Ovary (tissue), 7 donors: ENCODE measurements at regions not wholly inside any gene's neighbourhood (a gene's known extent, or its start where the extent isn't known, plus 50 kb on each side); places are given as distances from the start of the nearest gene placed in this dataset.

Experiments
- DNase-seq, 5 donors: peaks; one replicate each; pipeline ENCODE4 v3.0.0-alpha.2; 2019 to 2020
- H3K27ac ChIP-seq, 2 donors: fragments of 200-600 bp; one replicate each; pipeline versions ENCODE4 v1.5.1 to v1.8.0; 2019 to 2022
- H3K27me3 ChIP-seq: fragments of 200-600 bp; one replicate; pipeline ENCODE4 v1.8.0; 2022
- H3K36me3 ChIP-seq: fragments of 200-600 bp; sonication (generic); one replicate; pipeline ENCODE4 v1.5.1; 2019
- H3K4me1 ChIP-seq: one replicate; pipeline ENCODE4 v1.8.1; 2013; ENCODE audit warnings: mild to moderate bottlenecking, moderate library complexity; ENCODE audit not compliant: insufficient read depth
- H3K4me3 ChIP-seq: fragments of 200-600 bp; sonication (generic); one replicate; pipeline ENCODE4 v1.5.1; 2017
- H3K9me3 ChIP-seq, 2 donors: fragments of 200-600 bp in 1 of 2; sonication (generic) in 1 of 2; one replicate each; pipeline versions ENCODE4 v1.5.1 to v1.8.1; 2013 to 2019; ENCODE audit warnings: mild to moderate bottlenecking in 1 of 2, moderate library complexity in 1 of 2
- EP300 ChIP-seq: sonication (generic); formaldehyde crosslinking; IDR thresholded peaks from one replicate; pipeline ENCODE4 v1.6.1; 2017; ENCODE audit warnings: antibody characterized with exemption
- POLR2A ChIP-seq: fragments of 450-650 bp; IDR thresholded peaks from one replicate; pipeline ENCODE4 v1.6.1; 2017; ENCODE audit warnings: antibody characterized with exemption, mild to moderate bottlenecking, moderate library complexity
- WGBS, 3 donors: extraction: QIAGEN DNeasy Blood & Tissue Kit in 1 of 3; methylation state at CpG; one replicate each; pipeline versions ENCODE4 v1.1.5 to v1.1.7; 2013 to 2017; 5-methylcytosine and 5-hydroxymethylcytosine counted together
- intact Hi-C, 4 donors: fragments of 100-400 bp; cut with DNase I; formaldehyde crosslinking; loops; one replicate each; pipeline versions ENCODE4 v1.11.0 to v1.15.1; 2022 to 2023
- TF ChIP-seq, protein P1 (sequence below), 3 donors: fragments of 450-650 bp in 2 of 3; fragments of 200-600 bp in 1 of 3; IDR thresholded peaks; one replicate each; pipeline versions ENCODE4 v1.5.1 to v1.8.0; 2016 to 2022; ENCODE audit warnings: antibody characterized with exemption in 3 of 3, mild to moderate bottlenecking in 1 of 3
- donor health status: DM: no; HTN: no; CAD: no; lungs with moderate emphysema.
- donor health status: DM: no; HTN: no; CAD: no.
- donor health status: Bipolar disorder and iron deficiency.
- donor health status: DM: no; HTN: no; CAD: no.
- donor health status: DM: yes; HTN: yes; CAD: no.

DNA sequence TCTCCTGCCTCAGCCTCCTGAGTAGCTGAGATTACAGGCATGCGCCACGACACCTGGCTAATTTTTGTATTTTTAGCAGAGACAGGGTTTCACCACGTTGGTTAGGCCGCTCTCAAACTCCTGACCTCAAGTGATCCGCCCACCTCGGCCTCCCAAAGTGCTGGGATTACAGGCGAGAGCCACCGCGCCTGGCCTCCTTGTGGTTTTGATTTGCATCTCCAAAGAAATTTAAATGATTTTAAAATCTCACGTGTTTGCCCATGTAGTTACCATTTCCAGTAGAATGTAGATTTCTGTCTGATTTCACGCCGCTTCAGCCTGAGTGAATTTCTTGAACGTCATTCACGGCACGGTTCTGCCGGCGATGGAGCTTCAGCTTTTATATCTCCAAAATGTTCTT is 55.8 kb downstream of the IGF2 start:
- no peaks in the 10 kb centered on the region for H3K27me3 ChIP-seq
- TF ChIP-seq EP300 (no peak), POLR2A (no peak)
- TF ChIP-seq, protein P1, sequence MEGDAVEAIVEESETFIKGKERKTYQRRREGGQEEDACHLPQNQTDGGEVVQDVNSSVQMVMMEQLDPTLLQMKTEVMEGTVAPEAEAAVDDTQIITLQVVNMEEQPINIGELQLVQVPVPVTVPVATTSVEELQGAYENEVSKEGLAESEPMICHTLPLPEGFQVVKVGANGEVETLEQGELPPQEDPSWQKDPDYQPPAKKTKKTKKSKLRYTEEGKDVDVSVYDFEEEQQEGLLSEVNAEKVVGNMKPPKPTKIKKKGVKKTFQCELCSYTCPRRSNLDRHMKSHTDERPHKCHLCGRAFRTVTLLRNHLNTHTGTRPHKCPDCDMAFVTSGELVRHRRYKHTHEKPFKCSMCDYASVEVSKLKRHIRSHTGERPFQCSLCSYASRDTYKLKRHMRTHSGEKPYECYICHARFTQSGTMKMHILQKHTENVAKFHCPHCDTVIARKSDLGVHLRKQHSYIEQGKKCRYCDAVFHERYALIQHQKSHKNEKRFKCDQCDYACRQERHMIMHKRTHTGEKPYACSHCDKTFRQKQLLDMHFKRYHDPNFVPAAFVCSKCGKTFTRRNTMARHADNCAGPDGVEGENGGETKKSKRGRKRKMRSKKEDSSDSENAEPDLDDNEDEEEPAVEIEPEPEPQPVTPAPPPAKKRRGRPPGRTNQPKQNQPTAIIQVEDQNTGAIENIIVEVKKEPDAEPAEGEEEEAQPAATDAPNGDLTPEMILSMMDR (IDR thresholded peaks at IDR 0.05): no peak
- no peaks in the 10 kb centered on the region for H3K9me3 ChIP-seq
- intact Hi-C loops: no loop called here
- H3K4me1 ChIP-seq: no peaks in the 10 kb centered on the region
- WGBS, 3 donors: 87 to 90% (median 87%) methylated on average over 17 of the region's 17 CpGs
- no peaks in the 10 kb centered on the region for H3K36me3 ChIP-seq
- no peak overlapping the region for H3K27ac ChIP-seq
- DNase-seq: no peak
- no peak overlapping the region for H3K4me3 ChIP-seq

DNA sequence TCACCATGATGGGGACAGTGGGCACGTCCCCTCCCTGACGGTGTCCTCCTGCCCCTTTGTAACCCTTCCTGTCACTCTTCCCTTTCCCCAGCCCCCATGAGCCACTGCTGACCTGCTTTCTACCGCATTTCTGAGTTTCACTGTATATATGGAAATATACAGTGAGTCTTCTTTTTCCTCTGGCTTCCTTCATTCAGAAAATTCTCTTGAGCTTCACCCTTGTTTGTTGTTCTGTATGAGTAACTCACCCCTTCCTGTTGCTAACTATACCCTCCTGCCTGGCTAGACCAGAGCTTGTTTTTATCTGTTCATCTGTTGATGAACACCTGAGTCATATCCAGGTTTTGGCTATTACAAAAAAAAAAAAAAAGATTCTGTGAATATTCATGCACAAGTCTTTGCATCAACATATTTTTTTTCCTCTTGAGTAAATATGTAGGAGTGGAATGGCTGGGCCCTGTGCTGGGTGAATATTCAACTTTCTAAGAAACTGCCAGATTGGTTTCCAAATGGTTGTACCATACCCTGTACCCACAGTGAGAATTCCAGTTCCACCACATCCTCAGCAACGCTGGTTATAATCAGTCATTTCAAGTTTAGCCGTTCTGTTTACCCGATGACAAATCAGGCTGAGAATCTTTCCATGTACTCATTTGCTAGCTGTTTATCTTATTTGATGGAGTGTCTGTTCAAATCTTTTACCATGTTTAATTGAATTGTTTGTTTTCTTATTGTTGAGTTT is 62.0 kb downstream of the IGF2 start:
- intact Hi-C loops: no loop called here
- Histone ChIP-seq H3K4me3 (no peak overlapping the region), H3K36me3 (no peaks in the 10 kb centered on the region), H3K4me1 (no peaks in the 10 kb centered on the region), H3K27ac (no peak overlapping the region), H3K9me3 (no peaks in the 10 kb centered on the region), H3K27me3 (no peaks in the 10 kb centered on the region)
- TF ChIP-seq EP300: no peak
- TF ChIP-seq POLR2A: no peak
- no peak for DNase-seq
- WGBS, 3 donors: 70 to 78% (median 74%) methylated on average over 6 of the region's 6 CpGs

DNA sequence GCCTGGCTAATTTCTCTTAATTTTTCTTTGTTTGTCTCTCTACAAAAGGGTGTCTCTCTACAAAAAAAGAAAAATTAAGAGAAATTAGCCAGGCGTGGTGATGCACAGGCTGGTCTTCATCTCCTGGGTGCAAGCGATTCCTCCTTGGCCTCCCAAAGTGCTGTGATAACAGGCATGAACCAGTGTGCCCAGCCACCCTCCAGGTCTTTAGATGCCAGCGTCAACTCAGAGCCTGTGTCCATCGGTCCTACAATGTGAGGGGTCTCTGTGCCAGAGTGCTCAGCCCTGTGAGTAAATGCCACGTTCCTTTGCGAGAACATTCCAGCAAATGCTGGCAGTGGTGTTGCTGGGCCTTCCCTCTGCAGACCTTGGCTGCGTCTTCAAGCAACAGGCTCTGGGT is 62.7 kb downstream of the IGF2 start:
- Histone ChIP-seq H3K9me3 (no peaks in the 10 kb centered on the region), H3K36me3 (no peaks in the 10 kb centered on the region), H3K4me1 (no peaks in the 10 kb centered on the region), H3K27ac (no peak overlapping the region), H3K4me3 (no peak overlapping the region), H3K27me3 (no peaks in the 10 kb centered on the region)
- 91 to 98% (median 92%) methylated on average over 7 of the region's 7 CpGs for WGBS, 3 donors
- TF ChIP-seq EP300 (no peak), POLR2A (no peak)
- TF ChIP-seq, protein P1 (IDR thresholded peaks at IDR 0.05): no peak
- no peak for DNase-seq
- intact Hi-C loops: no loop called here

DNA sequence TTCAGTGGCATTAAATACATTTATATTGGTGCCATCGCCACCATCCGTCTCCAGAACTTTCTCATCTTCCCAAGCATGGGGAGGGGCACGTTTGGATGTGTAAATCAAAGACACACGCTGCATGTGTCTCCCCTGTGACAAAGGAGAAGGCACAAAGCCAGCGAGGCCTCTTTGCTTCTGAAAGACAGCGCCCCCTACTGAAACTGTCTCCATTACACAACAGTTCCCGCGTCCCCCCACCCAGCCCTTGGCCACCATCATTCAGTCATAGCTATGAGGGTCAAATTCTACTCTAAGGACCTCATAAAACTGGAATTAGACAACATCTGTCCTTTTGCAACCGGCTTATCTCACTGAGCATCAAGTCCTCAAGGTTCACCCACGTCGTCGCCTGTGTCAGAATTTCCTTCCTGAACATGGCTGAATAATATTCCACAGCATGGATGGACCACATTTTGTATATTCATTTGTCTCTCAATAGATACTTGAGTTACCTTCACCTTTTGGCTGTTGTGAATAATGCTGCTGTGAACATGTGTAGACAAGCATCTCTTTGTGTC is 64.8 kb downstream of the IGF2 start:
- WGBS, 3 donors: 56 to 61% (median 60%) methylated on average over 12 of the region's 12 CpGs
- H3K36me3 ChIP-seq: no peaks in the 10 kb centered on the region
- H3K27ac ChIP-seq: no peak overlapping the region
- TF ChIP-seq POLR2A (no peak), EP300 (no peak)
- TF ChIP-seq, protein P1 (IDR thresholded peaks at IDR 0.05): no peak
- intact Hi-C loops: no loop called here
- DNase-seq: no peak
- no peak overlapping the region for H3K4me3 ChIP-seq
- no peaks in the 10 kb centered on the region for H3K9me3 ChIP-seq
- no peaks in the 10 kb centered on the region for H3K27me3 ChIP-seq
- no peaks in the 10 kb centered on the region for H3K4me1 ChIP-seq
